HG03469 (cell line): ENCODE measurements at regions not wholly inside any gene's neighbourhood (a gene's known extent, or its start where the extent isn't known, plus 50 kb on each side); places are given as distances from the start of the nearest gene placed in this dataset.

Experiments used
- ATAC-seq: cut with Tn5 transposase; IDR thresholded peaks from one replicate; pipeline ENCODE4 v1.9.1; 2021; ENCODE audit warnings: mild to moderate bottlenecking, moderate library complexity, moderate number of reproducible peaks; ENCODE audit not compliant: unreplicated experiment

- ATAC-seq, result no peak
These were observed 864.2 kb upstream of the MGAT4C start for GRCh38 chr12:87120440-87120839.

GRCh38 chr12:87119713-87120112 lies 863.5 kb upstream of the MGAT4C start:
- no peak for ATAC-seq

GRCh38 chr12:87117526-87117925 lies 861.3 kb upstream of the MGAT4C start:
- no peak for ATAC-seq

- no peak for ATAC-seq
These were observed 860.6 kb upstream of the MGAT4C start for GRCh38 chr12:87116780-87117179.

- no peak for ATAC-seq
These were observed 856.6 kb upstream of the MGAT4C start for GRCh38 chr12:87112571-87113345.

- ATAC-seq, result no peak
These were observed 851.6 kb upstream of the MGAT4C start for GRCh38 chr12:87107766-87108165.

- no peak for ATAC-seq
These were observed 851.1 kb upstream of the MGAT4C start for GRCh38 chr12:87107270-87107669.

GRCh38 chr12:87096082-87096585 lies 839.9 kb upstream of the MGAT4C start:
- ATAC-seq, result no peak

- ATAC-seq, result no peak
These were observed 838.2 kb upstream of the MGAT4C start for GRCh38 chr12:87094356-87094755.

- ATAC-seq, result no peak
These were observed 836.2 kb upstream of the MGAT4C start for GRCh38 chr12:87092421-87092820.

GRCh38 chr12:87086118-87086891 lies 830.1 kb upstream of the MGAT4C start:
- ATAC-seq, result no peak

GRCh38 chr12:87085286-87085685 lies 829.1 kb upstream of the MGAT4C start:
- no peak for ATAC-seq

GRCh38 chr12:87082756-87083155 lies 826.6 kb upstream of the MGAT4C start:
- ATAC-seq, result no peak

- ATAC-seq, result no peak
These were observed 818.6 kb upstream of the MGAT4C start for GRCh38 chr12:87074781-87075180.

- ATAC-seq, result no peak
These were observed 810.1 kb upstream of the MGAT4C start for GRCh38 chr12:87066326-87066725.

GRCh38 chr12:87059231-87059630 lies 803.0 kb upstream of the MGAT4C start:
- no peak for ATAC-seq

- no peak for ATAC-seq
These were observed 798.0 kb upstream of the MGAT4C start for GRCh38 chr12:87054226-87054625.

- ATAC-seq, result no peak
These were observed 795.4 kb upstream of the MGAT4C start for GRCh38 chr12:87051621-87052020.

GRCh38 chr12:87047691-87048090 lies 791.5 kb upstream of the MGAT4C start:
- ATAC-seq, result no peak

- ATAC-seq, result no peak
These were observed 783.3 kb upstream of the MGAT4C start for GRCh38 chr12:87039536-87039935.

GRCh38 chr12:87038098-87038497 lies 781.9 kb upstream of the MGAT4C start:
- ATAC-seq, result no peak

- no peak for ATAC-seq
These were observed 769.8 kb upstream of the MGAT4C start for GRCh38 chr12:87025976-87026375.
